ENCODE measurements at regions not wholly inside any gene's neighbourhood (a gene's known extent, or its start where the extent isn't known, plus 50 kb on each side); places are given as distances from the start of the nearest gene placed in this dataset.

DNA sequence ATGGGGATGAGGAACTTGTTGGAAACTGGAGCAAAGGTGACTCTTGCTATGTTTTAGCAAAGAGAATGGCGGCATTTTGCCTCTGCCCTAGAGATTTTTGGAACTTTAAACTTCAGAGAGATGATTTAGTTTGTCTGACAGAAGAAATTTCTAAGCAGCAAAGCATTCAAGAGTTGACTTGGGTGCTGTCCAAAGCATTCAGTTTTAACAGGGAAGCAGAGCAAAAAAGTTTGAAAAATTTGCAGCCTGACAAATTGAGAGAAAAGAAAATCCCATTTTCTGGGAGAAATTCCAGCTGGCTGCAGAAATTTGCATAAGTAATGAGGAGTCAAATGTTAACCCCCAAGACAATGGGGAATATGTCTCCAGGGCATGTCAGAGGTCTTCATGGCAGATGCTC, 682.3 kb upstream of the ST8SIA4 start:
- no peak overlapping the region for H3K4me2 ChIP-seq (ENCODE audit: low read length)
- H3K4me1 ChIP-seq (ENCODE audit: insufficient read depth, low read length, poor library complexity, severe bottlenecking) = no peaks in the 10 kb centered on the region
- no peak for DNase-seq (ENCODE audit: low spot score)
- intact Hi-C loops (cut with micrococcal nuclease; ENCODE audit: unreplicated experiment) = no loop called here
- ChIA-PET CTCF (ENCODE audit: unreplicated experiment) (no interaction called here), POLR2A (no interaction called here)
- H3K9me3 ChIP-seq (ENCODE audit: low read length) = no peaks in the 10 kb centered on the region
- H3K9me2 ChIP-seq (ENCODE audit: insufficient read depth, low read length) = no peaks in the 10 kb centered on the region
- TF ChIP-seq, protein P1, sequence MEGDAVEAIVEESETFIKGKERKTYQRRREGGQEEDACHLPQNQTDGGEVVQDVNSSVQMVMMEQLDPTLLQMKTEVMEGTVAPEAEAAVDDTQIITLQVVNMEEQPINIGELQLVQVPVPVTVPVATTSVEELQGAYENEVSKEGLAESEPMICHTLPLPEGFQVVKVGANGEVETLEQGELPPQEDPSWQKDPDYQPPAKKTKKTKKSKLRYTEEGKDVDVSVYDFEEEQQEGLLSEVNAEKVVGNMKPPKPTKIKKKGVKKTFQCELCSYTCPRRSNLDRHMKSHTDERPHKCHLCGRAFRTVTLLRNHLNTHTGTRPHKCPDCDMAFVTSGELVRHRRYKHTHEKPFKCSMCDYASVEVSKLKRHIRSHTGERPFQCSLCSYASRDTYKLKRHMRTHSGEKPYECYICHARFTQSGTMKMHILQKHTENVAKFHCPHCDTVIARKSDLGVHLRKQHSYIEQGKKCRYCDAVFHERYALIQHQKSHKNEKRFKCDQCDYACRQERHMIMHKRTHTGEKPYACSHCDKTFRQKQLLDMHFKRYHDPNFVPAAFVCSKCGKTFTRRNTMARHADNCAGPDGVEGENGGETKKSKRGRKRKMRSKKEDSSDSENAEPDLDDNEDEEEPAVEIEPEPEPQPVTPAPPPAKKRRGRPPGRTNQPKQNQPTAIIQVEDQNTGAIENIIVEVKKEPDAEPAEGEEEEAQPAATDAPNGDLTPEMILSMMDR (conservative IDR thresholded peaks at IDR 0.05; ENCODE audit: low read length) = no peak
- TF ChIP-seq EZH2phosphoT487 (IDR thresholded peaks at IDR 0.05; ENCODE audit: borderline replicate concordance, low read depth, low read length) = no peak
- no TSS peak for BruUV-seq (replicated peaks)
- no peaks in the 10 kb centered on the region for H3K36me3 ChIP-seq (ENCODE audit: insufficient read depth, low read length)
- no peak overlapping the region for H3K27ac ChIP-seq (ENCODE audit: low read depth, low read length, poor library complexity, severe bottlenecking)
- no peak overlapping the region for H3K4me3 ChIP-seq (ENCODE audit: low read depth, low read length, poor library complexity, severe bottlenecking)
- H4K20me1 ChIP-seq (ENCODE audit: insufficient read depth, low read length) = no peaks in the 10 kb centered on the region
- no peak overlapping the region for H2AFZ ChIP-seq (ENCODE audit: low read length)
- H3K79me2 ChIP-seq (ENCODE audit: insufficient read depth, low read depth, low read length) = no peaks in the 10 kb centered on the region

DNA sequence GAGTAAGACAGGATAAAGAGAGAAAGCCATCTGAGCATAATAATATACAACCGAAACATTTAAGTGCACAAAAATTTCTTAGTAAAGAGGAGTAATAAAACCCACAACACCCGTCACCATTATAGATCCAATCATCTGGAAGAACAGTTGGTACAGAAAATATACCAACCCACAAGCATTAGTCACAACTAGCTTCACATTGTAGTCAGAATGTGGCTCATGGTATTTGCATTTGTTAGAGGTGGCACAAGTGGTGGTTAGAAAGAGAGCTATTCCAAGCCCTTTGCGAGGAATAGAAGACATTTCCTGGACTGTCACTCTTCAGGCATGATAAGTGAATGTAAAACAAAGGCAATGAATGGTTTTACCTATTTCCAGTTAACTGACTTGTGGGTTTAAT, 677.5 kb upstream of the ST8SIA4 start:
- H3K27ac ChIP-seq (ENCODE audit: low read depth, low read length, poor library complexity, severe bottlenecking) = no peak overlapping the region
- no peak overlapping the region for H2AFZ ChIP-seq (ENCODE audit: low read length)
- ChIA-PET CTCF (ENCODE audit: unreplicated experiment) (no interaction called here), POLR2A (no interaction called here)
- H3K79me2 ChIP-seq (ENCODE audit: insufficient read depth, low read depth, low read length) = no peaks in the 10 kb centered on the region
- no peak overlapping the region for H3K4me2 ChIP-seq (ENCODE audit: low read length)
- intact Hi-C loops (cut with micrococcal nuclease; ENCODE audit: unreplicated experiment) = no loop called here
- H3K36me3 ChIP-seq (ENCODE audit: insufficient read depth, low read length) = no peaks in the 10 kb centered on the region
- no peaks in the 10 kb centered on the region for H3K9me2 ChIP-seq (ENCODE audit: insufficient read depth, low read length)
- BruUV-seq (replicated peaks) = no TSS peak
- TF ChIP-seq, protein P1 (conservative IDR thresholded peaks at IDR 0.05; ENCODE audit: low read length) = no peak
- TF ChIP-seq EZH2phosphoT487 (IDR thresholded peaks at IDR 0.05; ENCODE audit: borderline replicate concordance, low read depth, low read length) = no peak
- DNase-seq (ENCODE audit: low spot score) = no peak
- no peaks in the 10 kb centered on the region for H4K20me1 ChIP-seq (ENCODE audit: insufficient read depth, low read length)
- H3K4me1 ChIP-seq (ENCODE audit: insufficient read depth, low read length, poor library complexity, severe bottlenecking) = no peaks in the 10 kb centered on the region
- H3K4me3 ChIP-seq (ENCODE audit: low read depth, low read length, poor library complexity, severe bottlenecking) = no peak overlapping the region
- H3K9me3 ChIP-seq (ENCODE audit: low read length) = no peaks in the 10 kb centered on the region

DNA sequence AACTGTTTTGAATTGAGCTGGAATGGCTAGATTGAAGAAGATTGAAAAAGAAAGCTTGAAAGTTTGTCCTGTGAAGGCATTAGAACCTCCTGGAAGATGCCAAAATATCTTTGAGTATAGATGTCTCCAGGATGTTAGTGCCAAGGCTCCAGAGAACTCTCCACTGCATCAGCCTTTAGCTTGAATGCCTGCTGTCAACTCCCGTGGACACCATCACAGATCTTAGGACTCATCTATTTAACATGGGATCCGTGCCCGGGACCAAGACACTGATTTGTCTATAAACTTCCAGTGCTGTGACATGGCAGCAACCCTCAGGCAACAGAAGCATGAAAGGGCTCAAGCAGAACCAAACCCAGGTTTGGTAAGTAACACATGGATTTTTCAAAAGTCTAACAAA, 670.9 kb upstream of the ST8SIA4 start:
- intact Hi-C loops (cut with micrococcal nuclease; ENCODE audit: unreplicated experiment) = no loop called here
- no peak for DNase-seq (ENCODE audit: low spot score)
- no peaks in the 10 kb centered on the region for H3K9me3 ChIP-seq (ENCODE audit: low read length)
- no peak for TF ChIP-seq EZH2phosphoT487 (IDR thresholded peaks at IDR 0.05; ENCODE audit: borderline replicate concordance, low read depth, low read length)
- TF ChIP-seq, protein P1 (conservative IDR thresholded peaks at IDR 0.05; ENCODE audit: low read length) = no peak
- no peaks in the 10 kb centered on the region for H3K36me3 ChIP-seq (ENCODE audit: insufficient read depth, low read length)
- ChIA-PET CTCF (ENCODE audit: unreplicated experiment) (no interaction called here), POLR2A (interaction anchor here (0.6 kb wide), 1 partner anchor 1812 kb away, joined by 3 read pairs; no protein-coding TSS in a partner anchor)
- H3K9me2 ChIP-seq (ENCODE audit: insufficient read depth, low read length) = no peaks in the 10 kb centered on the region
- no peak overlapping the region for H2AFZ ChIP-seq (ENCODE audit: low read length)
- H3K79me2 ChIP-seq (ENCODE audit: insufficient read depth, low read depth, low read length) = no peaks in the 10 kb centered on the region
- no peak overlapping the region for H3K27ac ChIP-seq (ENCODE audit: low read depth, low read length, poor library complexity, severe bottlenecking)
- no peaks in the 10 kb centered on the region for H3K4me1 ChIP-seq (ENCODE audit: insufficient read depth, low read length, poor library complexity, severe bottlenecking)
- H3K4me2 ChIP-seq (ENCODE audit: low read length) = no peak overlapping the region
- BruUV-seq (replicated peaks) = no TSS peak
- no peaks in the 10 kb centered on the region for H4K20me1 ChIP-seq (ENCODE audit: insufficient read depth, low read length)
- no peak overlapping the region for H3K4me3 ChIP-seq (ENCODE audit: low read depth, low read length, poor library complexity, severe bottlenecking)

All from OCI-LY7 (cell line).